ENCODE measurements at regions not wholly inside any gene's neighbourhood (a gene's known extent, or its start where the extent isn't known, plus 50 kb on each side); places are given as distances from the start of the nearest gene placed in this dataset.
"Not testable (repeated sequence)": the region's sequence is repeated elsewhere in the genome, so short reads cannot be mapped to it uniquely, and the experiment has no call there.

DNA sequence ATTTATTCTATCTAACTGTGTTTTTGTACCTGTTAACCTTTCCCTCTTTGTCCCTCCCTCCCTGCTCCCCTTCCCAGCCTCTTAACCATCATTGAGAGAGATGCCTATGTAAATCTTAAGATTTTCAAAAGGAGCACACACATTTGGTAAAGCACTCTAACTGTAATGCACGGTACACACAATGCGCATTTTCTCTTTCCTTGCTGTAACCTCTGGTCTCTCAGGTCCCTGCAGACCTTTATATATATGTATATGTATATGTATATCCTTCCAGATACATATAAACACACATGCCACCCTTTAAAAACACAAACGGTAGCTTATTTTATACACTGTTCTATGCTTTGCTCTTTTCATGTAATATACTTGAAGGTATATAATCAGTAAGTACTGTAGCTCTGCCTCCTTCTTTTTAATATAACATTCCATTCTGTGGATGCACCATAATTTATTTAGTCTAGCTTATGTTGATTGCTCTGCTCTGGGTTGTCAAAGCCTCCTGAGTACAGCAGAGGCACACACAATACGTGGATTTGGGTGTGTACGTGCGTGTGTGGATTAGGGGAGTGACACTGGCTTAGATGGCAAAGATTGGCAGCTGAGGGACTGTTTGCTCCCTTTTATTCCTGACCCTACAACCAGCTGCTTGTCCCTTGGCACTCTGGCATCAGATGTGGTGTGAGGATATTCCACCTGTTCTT is 118.4 kb upstream of the PTPN20 start:
- no CpG with 5 or more reads among the region's 6 CpGs for WGBS (ENCODE audit: extremely low coverage, insufficient coverage, low lambda C conversion rate)
- H3K27ac ChIP-seq (ENCODE audit: low read depth, low read length), result not testable (repeated sequence)

DNA sequence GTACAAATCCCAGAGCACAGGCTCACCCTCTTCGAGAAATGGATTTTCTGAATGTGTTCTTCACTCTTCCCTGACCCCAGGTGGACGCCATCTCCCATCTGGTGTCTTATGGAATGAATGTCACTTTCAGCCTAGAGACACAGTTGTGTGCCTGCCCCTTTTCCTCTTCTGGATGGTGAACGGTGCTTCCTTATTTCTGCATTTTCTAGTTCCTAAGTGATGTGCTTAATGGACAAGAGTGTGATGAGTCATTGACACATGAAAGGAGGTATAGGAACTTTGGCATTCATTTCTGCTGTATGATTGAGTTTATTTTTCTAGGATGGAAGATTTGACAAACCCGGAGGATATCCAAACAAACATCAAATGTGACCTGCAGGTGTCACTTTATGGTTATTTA is 114.9 kb upstream of the PTPN20 start:
- DNase-seq; H4K5ac ChIP-seq (ENCODE audit: low read length); H4K8ac ChIP-seq (ENCODE audit: low read depth, low read length); H3K79me1 ChIP-seq (ENCODE audit: low read length); H3K56ac ChIP-seq (ENCODE audit: low read length); H3K4me3 ChIP-seq (ENCODE audit: low read length); H3K4me2 ChIP-seq (ENCODE audit: low read length); H2BK120ac ChIP-seq (ENCODE audit: low read depth, low read length); H2AK5ac ChIP-seq (ENCODE audit: low read length); H2BK5ac ChIP-seq (ENCODE audit: low read length); H3K27me3 ChIP-seq (ENCODE audit: insufficient read depth, low read length, poor library complexity); H3K4ac ChIP-seq (ENCODE audit: low read depth, low read length); H3K23ac ChIP-seq (ENCODE audit: low read length); H3K79me2 ChIP-seq (ENCODE audit: control insufficient read depth, insufficient read depth, low read length); H3K18ac ChIP-seq (ENCODE audit: low read length); H2BK15ac ChIP-seq (replicated peaks; ENCODE audit: low read depth); H3K27ac ChIP-seq (ENCODE audit: low read depth, low read length); H3K9ac ChIP-seq (ENCODE audit: low read length); H3K4me1 ChIP-seq (ENCODE audit: control insufficient read depth, low read depth, low read length); H3K36me3 ChIP-seq (ENCODE audit: control insufficient read depth, insufficient read depth, low read length): not testable (repeated sequence)
- no CpG with 5 or more reads among the region's 4 CpGs for WGBS (ENCODE audit: extremely low coverage, insufficient coverage, low lambda C conversion rate)

More for the DNA sequence above, 118.4 kb upstream of the PTPN20 start:
- not testable (repeated sequence) for H3K56ac ChIP-seq (ENCODE audit: low read length); H3K4me3 ChIP-seq (ENCODE audit: low read length); H2AK5ac ChIP-seq (ENCODE audit: low read length); H2BK15ac ChIP-seq (replicated peaks; ENCODE audit: low read depth); DNase-seq; H4K5ac ChIP-seq (ENCODE audit: low read length); H3K4ac ChIP-seq (ENCODE audit: low read depth, low read length); H3K36me3 ChIP-seq (ENCODE audit: control insufficient read depth, insufficient read depth, low read length); H2BK120ac ChIP-seq (ENCODE audit: low read depth, low read length); H3K4me2 ChIP-seq (ENCODE audit: low read length); H3K79me1 ChIP-seq (ENCODE audit: low read length); H3K23ac ChIP-seq (ENCODE audit: low read length); H4K8ac ChIP-seq (ENCODE audit: low read depth, low read length); H3K27me3 ChIP-seq (ENCODE audit: insufficient read depth, low read length, poor library complexity); H3K79me2 ChIP-seq (ENCODE audit: control insufficient read depth, insufficient read depth, low read length); H3K18ac ChIP-seq (ENCODE audit: low read length); H3K4me1 ChIP-seq (ENCODE audit: control insufficient read depth, low read depth, low read length); H3K9ac ChIP-seq (ENCODE audit: low read length); H2BK5ac ChIP-seq (ENCODE audit: low read length)

DNA sequence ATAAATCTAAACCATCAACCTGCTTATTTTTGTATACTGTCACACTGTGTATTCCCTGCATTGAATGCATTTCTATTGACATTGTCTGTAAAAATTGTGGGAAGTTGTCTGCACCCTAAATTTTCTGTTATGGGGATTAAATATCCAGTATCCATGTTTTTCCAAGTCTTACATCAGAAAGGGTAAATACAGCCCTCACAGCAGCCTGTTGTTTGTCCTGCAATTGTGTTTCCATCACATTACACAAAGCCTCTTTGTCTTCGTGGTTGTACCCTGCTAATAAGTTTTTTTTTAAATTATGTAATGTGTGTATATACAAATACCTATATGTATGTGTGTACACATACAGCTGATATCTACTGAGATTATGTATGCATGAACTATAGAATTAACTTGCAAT is 109.2 kb upstream of the PTPN20 start:
- DNase-seq; H3K23ac ChIP-seq (ENCODE audit: low read length); H3K27ac ChIP-seq (ENCODE audit: low read depth, low read length): not testable (repeated sequence)

DNA sequence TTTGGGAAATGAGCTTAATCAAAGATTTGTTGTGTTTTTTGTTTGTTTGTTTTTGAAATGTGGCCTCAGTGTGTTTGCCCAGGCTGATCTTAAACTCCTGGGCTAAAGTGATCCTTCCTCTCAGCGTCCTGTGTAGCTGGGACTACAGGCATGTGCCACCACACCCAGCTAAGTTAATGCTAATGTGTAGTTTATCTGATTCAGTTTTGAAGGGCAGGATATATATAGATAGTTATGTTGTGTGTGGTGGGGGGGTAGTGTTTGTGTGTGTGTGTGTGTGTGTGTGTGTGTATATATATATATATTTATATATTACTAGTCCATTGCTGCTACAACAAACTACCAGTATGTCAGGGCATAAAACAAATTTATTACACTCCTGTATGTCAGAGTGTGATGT is 108.1 kb upstream of the PTPN20 start:
- WGBS (ENCODE audit: extremely low coverage, insufficient coverage, low lambda C conversion rate), result no CpG with 5 or more reads among the region's 1 CpG

More for the DNA sequence above, 109.2 kb upstream of the PTPN20 start:
- H4K5ac ChIP-seq (ENCODE audit: low read length); H2BK120ac ChIP-seq (ENCODE audit: low read depth, low read length); H3K27me3 ChIP-seq (ENCODE audit: insufficient read depth, low read length, poor library complexity); H2BK5ac ChIP-seq (ENCODE audit: low read length); H2AK5ac ChIP-seq (ENCODE audit: low read length); H3K9ac ChIP-seq (ENCODE audit: low read length); H4K8ac ChIP-seq (ENCODE audit: low read depth, low read length); H3K79me2 ChIP-seq (ENCODE audit: control insufficient read depth, insufficient read depth, low read length); H3K4me1 ChIP-seq (ENCODE audit: control insufficient read depth, low read depth, low read length); H3K4ac ChIP-seq (ENCODE audit: low read depth, low read length); H3K79me1 ChIP-seq (ENCODE audit: low read length); H3K36me3 ChIP-seq (ENCODE audit: control insufficient read depth, insufficient read depth, low read length); H3K4me2 ChIP-seq (ENCODE audit: low read length); H2BK15ac ChIP-seq (replicated peaks; ENCODE audit: low read depth); H3K4me3 ChIP-seq (ENCODE audit: low read length); H3K18ac ChIP-seq (ENCODE audit: low read length); H3K56ac ChIP-seq (ENCODE audit: low read length): not testable (repeated sequence)
- no CpG with 5 or more reads among the region's 1 CpG for WGBS (ENCODE audit: extremely low coverage, insufficient coverage, low lambda C conversion rate)

DNA sequence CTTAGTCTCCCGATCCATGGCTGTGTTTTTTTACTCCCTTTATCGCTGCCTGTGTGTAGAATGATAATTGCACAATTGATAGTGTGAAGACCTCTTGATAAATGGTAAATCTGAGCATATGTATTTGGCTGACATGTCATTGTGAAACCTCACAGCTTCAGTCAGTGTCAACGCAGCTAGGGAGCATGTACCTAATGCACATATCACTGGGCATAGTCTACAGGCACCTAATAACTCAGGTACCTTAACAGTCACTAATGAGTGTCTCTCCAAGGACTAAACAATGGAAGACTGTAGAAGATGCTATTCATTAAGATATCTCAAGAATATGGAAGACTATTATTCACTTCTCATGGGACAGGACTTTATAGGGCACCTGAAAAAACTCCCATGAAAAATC is 101.0 kb upstream of the PTPN20 start:
- H3K79me1 ChIP-seq (ENCODE audit: low read length); H4K8ac ChIP-seq (ENCODE audit: low read depth, low read length); H3K56ac ChIP-seq (ENCODE audit: low read length); H3K36me3 ChIP-seq (ENCODE audit: control insufficient read depth, insufficient read depth, low read length); H3K4me3 ChIP-seq (ENCODE audit: low read length); H3K9ac ChIP-seq (ENCODE audit: low read length); H3K27me3 ChIP-seq (ENCODE audit: insufficient read depth, low read length, poor library complexity); H3K4me1 ChIP-seq (ENCODE audit: control insufficient read depth, low read depth, low read length); H3K79me2 ChIP-seq (ENCODE audit: control insufficient read depth, insufficient read depth, low read length); H3K27ac ChIP-seq (ENCODE audit: low read depth, low read length); H2BK15ac ChIP-seq (replicated peaks; ENCODE audit: low read depth); H2BK5ac ChIP-seq (ENCODE audit: low read length); H3K23ac ChIP-seq (ENCODE audit: low read length); DNase-seq; H3K4ac ChIP-seq (ENCODE audit: low read depth, low read length); H2AK5ac ChIP-seq (ENCODE audit: low read length); H2BK120ac ChIP-seq (ENCODE audit: low read depth, low read length); H4K5ac ChIP-seq (ENCODE audit: low read length); H3K4me2 ChIP-seq (ENCODE audit: low read length); H3K18ac ChIP-seq (ENCODE audit: low read length): not testable (repeated sequence)
- WGBS (ENCODE audit: extremely low coverage, insufficient coverage, low lambda C conversion rate), result no CpG with 5 or more reads among the region's 3 CpGs

More for the DNA sequence above, 108.1 kb upstream of the PTPN20 start:
- not testable (repeated sequence) for H3K4me2 ChIP-seq (ENCODE audit: low read length); H3K23ac ChIP-seq (ENCODE audit: low read length); H3K4ac ChIP-seq (ENCODE audit: low read depth, low read length); H3K4me3 ChIP-seq (ENCODE audit: low read length); H3K4me1 ChIP-seq (ENCODE audit: control insufficient read depth, low read depth, low read length); H4K5ac ChIP-seq (ENCODE audit: low read length); DNase-seq; H3K79me2 ChIP-seq (ENCODE audit: control insufficient read depth, insufficient read depth, low read length); H3K36me3 ChIP-seq (ENCODE audit: control insufficient read depth, insufficient read depth, low read length); H3K18ac ChIP-seq (ENCODE audit: low read length); H4K8ac ChIP-seq (ENCODE audit: low read depth, low read length); H2BK15ac ChIP-seq (replicated peaks; ENCODE audit: low read depth); H2AK5ac ChIP-seq (ENCODE audit: low read length); H3K27ac ChIP-seq (ENCODE audit: low read depth, low read length); H3K27me3 ChIP-seq (ENCODE audit: insufficient read depth, low read length, poor library complexity); H3K9ac ChIP-seq (ENCODE audit: low read length); H3K79me1 ChIP-seq (ENCODE audit: low read length); H2BK120ac ChIP-seq (ENCODE audit: low read depth, low read length); H2BK5ac ChIP-seq (ENCODE audit: low read length); H3K56ac ChIP-seq (ENCODE audit: low read length)

DNA sequence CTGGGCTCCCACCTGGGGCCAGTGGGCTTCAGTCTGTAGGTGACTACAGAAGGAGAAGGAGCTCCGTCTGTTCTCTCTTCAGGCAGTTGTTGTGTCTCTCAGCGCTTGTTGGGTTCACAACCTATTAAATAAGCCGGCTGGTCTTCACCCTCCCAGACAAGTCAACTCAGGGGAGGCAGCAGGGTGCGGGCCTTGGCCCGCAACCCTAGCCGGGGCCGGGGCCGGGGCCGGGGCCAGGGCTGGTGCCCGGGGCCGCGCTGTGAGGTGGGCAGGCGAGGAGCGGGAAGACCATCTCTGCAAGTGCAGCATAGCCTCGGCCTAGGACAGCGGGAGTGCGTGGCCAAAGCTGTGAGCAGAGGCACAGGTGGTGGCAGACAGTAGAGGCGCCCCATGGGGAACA is 95.1 kb upstream of the PTPN20 start:
- DNase-seq; H3K79me1 ChIP-seq (ENCODE audit: low read length); H2BK120ac ChIP-seq (ENCODE audit: low read depth, low read length); H3K79me2 ChIP-seq (ENCODE audit: control insufficient read depth, insufficient read depth, low read length); H2BK15ac ChIP-seq (replicated peaks; ENCODE audit: low read depth); H4K5ac ChIP-seq (ENCODE audit: low read length); H3K23ac ChIP-seq (ENCODE audit: low read length); H3K56ac ChIP-seq (ENCODE audit: low read length); H3K4me3 ChIP-seq (ENCODE audit: low read length); H3K4me1 ChIP-seq (ENCODE audit: control insufficient read depth, low read depth, low read length); H3K27ac ChIP-seq (ENCODE audit: low read depth, low read length); H3K9ac ChIP-seq (ENCODE audit: low read length); H3K27me3 ChIP-seq (ENCODE audit: insufficient read depth, low read length, poor library complexity); H3K4ac ChIP-seq (ENCODE audit: low read depth, low read length); H3K18ac ChIP-seq (ENCODE audit: low read length); H3K36me3 ChIP-seq (ENCODE audit: control insufficient read depth, insufficient read depth, low read length); H4K8ac ChIP-seq (ENCODE audit: low read depth, low read length); H2BK5ac ChIP-seq (ENCODE audit: low read length); H2AK5ac ChIP-seq (ENCODE audit: low read length); H3K4me2 ChIP-seq (ENCODE audit: low read length): not testable (repeated sequence)
- WGBS (ENCODE audit: extremely low coverage, insufficient coverage, low lambda C conversion rate), result no CpG with 5 or more reads among the region's 18 CpGs
